Astrocyte (in vitro differentiated cells and primary cell): ENCODE measurements at regions not wholly inside any gene's neighbourhood (a gene's known extent, or its start where the extent isn't known, plus 50 kb on each side); places are given as distances from the start of the nearest gene placed in this dataset.

ENCODE experiments used
- DNase-seq: peaks from one replicate; pipeline ENCODE4 v3.0.0-alpha.2; 2010; ENCODE audit warnings: low read depth
- FAIRE-seq: peaks from 2 replicates; lab custom pipeline; 2011; peaks lifted over from hg19 to GRCh38; lab: Jason Lieb, UNC
- H2AFZ ChIP-seq: 2 replicates; pipeline ENCODE4 v1.6.0; 2012; ENCODE audit warnings: low read depth, low read length, inconsistent platforms
- H3K27ac ChIP-seq: 2 replicates; pipeline ENCODE4 v1.5.1; 2011; ENCODE audit warnings: low read depth, low read length, inconsistent platforms
- H3K27me3 ChIP-seq: 2 replicates; pipeline ENCODE4 v1.6.0; 2011; ENCODE audit warnings: low read length, inconsistent platforms; ENCODE audit not compliant: insufficient read depth
- H3K36me3 ChIP-seq: 2 replicates; pipeline ENCODE4 v1.5.1; 2011; ENCODE audit warnings: low read length, inconsistent platforms; ENCODE audit not compliant: insufficient read depth
- H3K4me1 ChIP-seq: 2 replicates; pipeline ENCODE4 v1.5.1; 2011; ENCODE audit warnings: low read length, inconsistent platforms; ENCODE audit not compliant: insufficient read depth
- H3K4me2 ChIP-seq: 2 replicates; pipeline ENCODE4 v1.6.0; 2012; ENCODE audit warnings: low read length, inconsistent platforms
- H3K4me3 ChIP-seq: 2 replicates; pipeline ENCODE4 v1.5.1; 2011; ENCODE audit warnings: low read depth, mild to moderate bottlenecking, low read length, inconsistent platforms; ENCODE audit not compliant: insufficient read depth
- H3K79me2 ChIP-seq: 2 replicates; pipeline ENCODE4 v1.6.0; 2012; ENCODE audit warnings: mild to moderate bottlenecking, low read length, inconsistent platforms; ENCODE audit not compliant: insufficient read depth
- H3K9ac ChIP-seq: 2 replicates; pipeline ENCODE4 v1.6.0; 2012; ENCODE audit warnings: mild to moderate bottlenecking, low read length, inconsistent platforms
- H3K9me3 ChIP-seq: 2 replicates; pipeline ENCODE4 v1.5.1; 2012; ENCODE audit warnings: low read depth, mild to moderate bottlenecking, low read length, inconsistent platforms; ENCODE audit not compliant: insufficient read depth
- H4K20me1 ChIP-seq: 2 replicates; pipeline ENCODE4 v1.6.0; 2012; ENCODE audit warnings: low read length, inconsistent platforms; ENCODE audit not compliant: insufficient read depth
- H3K27ac Mint-ChIP-seq: one replicate; pipeline ENCODE4 v1.8.0; 2021; ENCODE audit warnings: mild to moderate bottlenecking, mixed read lengths; ENCODE audit not compliant: unreplicated experiment
- H3K27me3 Mint-ChIP-seq: one replicate; pipeline ENCODE4 v1.8.0; 2021; ENCODE audit warnings: low read depth, mixed read lengths; ENCODE audit not compliant: unreplicated experiment
- H3K36me3 Mint-ChIP-seq: one replicate; pipeline ENCODE4 v1.8.0; 2021; ENCODE audit warnings: low read depth, mixed read lengths; ENCODE audit not compliant: unreplicated experiment
- H3K4me1 Mint-ChIP-seq: one replicate; pipeline ENCODE4 v1.8.0; 2021; ENCODE audit warnings: low read depth, mixed read lengths; ENCODE audit not compliant: unreplicated experiment
- H3K4me3 Mint-ChIP-seq: one replicate; pipeline ENCODE4 v1.8.0; 2021; ENCODE audit warnings: mild to moderate bottlenecking, moderate library complexity, mixed read lengths; ENCODE audit not compliant: unreplicated experiment
- H3K9me3 Mint-ChIP-seq: one replicate; pipeline ENCODE4 v1.8.0; 2021; ENCODE audit warnings: mild to moderate bottlenecking, mixed read lengths; ENCODE audit not compliant: unreplicated experiment
- EZH2 ChIP-seq: IDR thresholded peaks from 2 replicates; pipeline ENCODE4 v1.6.1; 2012; ENCODE audit warnings: mild to moderate bottlenecking, low read length, inconsistent platforms; ENCODE audit not compliant: insufficient read depth
- TF ChIP-seq, protein P1 (sequence below): IDR thresholded peaks from 2 replicates; pipeline ENCODE4 v1.5.1; 2011; ENCODE audit warnings: low read depth, mild to moderate bottlenecking, inconsistent platforms, low read length, moderate library complexity; ENCODE audit not compliant: insufficient read depth

- no peak overlapping the region for H3K9ac ChIP-seq
- Mint-ChIP-seq H3K9me3 (no peaks in the 10 kb centered on the region), H3K27ac (no peak overlapping the region), H3K27me3 (peaks cover 2% of the 10 kb centered on the region), H3K4me3 (no peak overlapping the region), H3K4me1 (no peaks in the 10 kb centered on the region), H3K36me3 (no peaks in the 10 kb centered on the region)
- no peaks in the 10 kb centered on the region for H3K9me3 ChIP-seq
- no peaks in the 10 kb centered on the region for H4K20me1 ChIP-seq
- H3K4me2 ChIP-seq, result no peak overlapping the region
- no peaks in the 10 kb centered on the region for H3K79me2 ChIP-seq
- H3K4me1 ChIP-seq, result no peaks in the 10 kb centered on the region
- no peak for TF ChIP-seq EZH2
- TF ChIP-seq, protein P1, sequence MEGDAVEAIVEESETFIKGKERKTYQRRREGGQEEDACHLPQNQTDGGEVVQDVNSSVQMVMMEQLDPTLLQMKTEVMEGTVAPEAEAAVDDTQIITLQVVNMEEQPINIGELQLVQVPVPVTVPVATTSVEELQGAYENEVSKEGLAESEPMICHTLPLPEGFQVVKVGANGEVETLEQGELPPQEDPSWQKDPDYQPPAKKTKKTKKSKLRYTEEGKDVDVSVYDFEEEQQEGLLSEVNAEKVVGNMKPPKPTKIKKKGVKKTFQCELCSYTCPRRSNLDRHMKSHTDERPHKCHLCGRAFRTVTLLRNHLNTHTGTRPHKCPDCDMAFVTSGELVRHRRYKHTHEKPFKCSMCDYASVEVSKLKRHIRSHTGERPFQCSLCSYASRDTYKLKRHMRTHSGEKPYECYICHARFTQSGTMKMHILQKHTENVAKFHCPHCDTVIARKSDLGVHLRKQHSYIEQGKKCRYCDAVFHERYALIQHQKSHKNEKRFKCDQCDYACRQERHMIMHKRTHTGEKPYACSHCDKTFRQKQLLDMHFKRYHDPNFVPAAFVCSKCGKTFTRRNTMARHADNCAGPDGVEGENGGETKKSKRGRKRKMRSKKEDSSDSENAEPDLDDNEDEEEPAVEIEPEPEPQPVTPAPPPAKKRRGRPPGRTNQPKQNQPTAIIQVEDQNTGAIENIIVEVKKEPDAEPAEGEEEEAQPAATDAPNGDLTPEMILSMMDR, result no peak
- no peak overlapping the region for H3K4me3 ChIP-seq
- no peak overlapping the region for H3K27ac ChIP-seq
- H2AFZ ChIP-seq, result no peak overlapping the region
- no peaks in the 10 kb centered on the region for H3K27me3 ChIP-seq
- H3K36me3 ChIP-seq, result no peaks in the 10 kb centered on the region
- FAIRE-seq (no peak), DNase-seq (peak; percentile 2)
These were observed 496.0 kb upstream of the CLINT1 start for GRCh38 chr5:158354958-158355357.

GRCh38 chr5:158351485-158352125 lies 492.7 kb upstream of the CLINT1 start:
- no peak overlapping the region for H2AFZ ChIP-seq
- Mint-ChIP-seq H3K27ac (no peak overlapping the region), H3K9me3 (no peaks in the 10 kb centered on the region)

GRCh38 chr5:158349987-158350386 lies 491.0 kb upstream of the CLINT1 start:
- Mint-ChIP-seq H3K4me3 (no peak overlapping the region), H3K4me1 (no peaks in the 10 kb centered on the region), H3K9me3 (no peaks in the 10 kb centered on the region), H3K36me3 (no peaks in the 10 kb centered on the region), H3K27ac (no peak overlapping the region), H3K27me3 (peaks cover 2% of the 10 kb centered on the region)
- H4K20me1 ChIP-seq, result no peaks in the 10 kb centered on the region
- no peaks in the 10 kb centered on the region for H3K27me3 ChIP-seq
- H3K27ac ChIP-seq, result no peak overlapping the region
- H3K9me3 ChIP-seq, result peaks cover 2% of the 10 kb centered on the region
- no peak overlapping the region for H3K4me2 ChIP-seq
- H3K79me2 ChIP-seq, result no peaks in the 10 kb centered on the region
- DNase-seq, result no peak
- H2AFZ ChIP-seq, result no peak overlapping the region
- no peak overlapping the region for H3K4me3 ChIP-seq
- TF ChIP-seq EZH2, result no peak
- TF ChIP-seq, protein P1, result no peak
- FAIRE-seq, result no peak
- H3K36me3 ChIP-seq, result no peaks in the 10 kb centered on the region
- H3K9ac ChIP-seq, result no peak overlapping the region
- no peaks in the 10 kb centered on the region for H3K4me1 ChIP-seq

More at GRCh38 chr5:158351485-158352125, 492.7 kb upstream of the CLINT1 start:
- FAIRE-seq, result no peak
- Histone ChIP-seq H3K27me3 (no peaks in the 10 kb centered on the region), H3K4me2 (no peak overlapping the region), H3K9ac (no peak overlapping the region), H3K9me3 (no peaks in the 10 kb centered on the region), H3K4me3 (no peak overlapping the region), H3K4me1 (no peaks in the 10 kb centered on the region), H3K79me2 (no peaks in the 10 kb centered on the region), H3K36me3 (no peaks in the 10 kb centered on the region), H3K27ac (no peak overlapping the region), H4K20me1 (no peaks in the 10 kb centered on the region)
- Mint-ChIP-seq H3K27me3 (peaks cover 2% of the 10 kb centered on the region), H3K36me3 (no peaks in the 10 kb centered on the region), H3K4me1 (no peaks in the 10 kb centered on the region), H3K4me3 (no peak overlapping the region)
- DNase-seq, result no peak
- TF ChIP-seq EZH2, result no peak
- TF ChIP-seq, protein P1, result no peak
